RPMI8226 (cell line): ENCODE measurements at regions not wholly inside any gene's neighbourhood (a gene's known extent, or its start where the extent isn't known, plus 50 kb on each side); places are given as distances from the start of the nearest gene placed in this dataset.

Experiments
- DNase-seq: peaks from one replicate; pipeline ENCODE4 v3.0.0-alpha.2; 2015

DNA sequence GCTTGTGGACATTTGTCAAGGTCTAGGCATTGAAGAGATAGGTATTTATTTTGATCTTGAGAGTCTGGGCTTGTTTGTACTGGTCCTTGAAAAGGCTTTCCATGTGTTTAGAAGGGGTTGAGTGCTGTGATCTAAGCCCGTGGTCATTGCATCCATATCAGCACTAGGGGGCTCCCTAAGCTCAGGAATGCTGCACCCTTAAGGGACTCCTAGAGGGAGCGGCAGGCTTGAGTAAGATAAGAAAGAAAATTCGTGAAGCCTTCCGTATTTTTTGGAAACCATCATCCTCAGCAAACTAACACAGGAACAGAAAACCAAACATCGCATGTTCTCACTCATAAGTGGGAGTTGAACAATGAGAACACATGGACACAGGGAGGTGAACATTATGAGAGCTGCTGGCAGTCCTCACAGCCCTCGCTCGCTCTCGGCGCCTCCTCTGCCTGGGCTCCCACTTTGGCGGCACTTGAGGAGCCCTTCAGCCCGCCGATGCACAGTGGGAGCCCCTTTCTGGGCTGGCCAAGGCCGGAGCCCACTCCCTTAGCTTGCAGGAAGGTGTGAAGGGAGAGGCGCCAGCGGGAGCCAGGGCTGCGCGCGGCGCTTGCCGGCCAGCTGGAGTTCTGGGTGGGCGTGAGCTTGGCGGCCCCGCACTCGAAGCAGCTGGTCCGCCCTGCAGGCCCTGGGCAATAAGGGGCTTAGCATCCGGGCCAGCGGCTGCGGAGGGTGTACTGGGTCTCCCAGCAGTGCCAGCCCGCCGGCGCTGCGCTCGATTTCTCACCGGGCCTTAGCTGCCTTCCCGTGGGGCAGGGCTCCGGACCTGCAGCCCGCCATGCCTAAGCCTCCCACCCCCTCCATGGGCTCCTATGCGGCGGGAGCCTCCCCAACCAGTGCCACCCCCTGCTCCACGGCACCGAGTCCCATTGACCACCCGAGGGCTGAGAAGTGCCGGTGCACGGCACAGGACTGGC lies 201.2 kb upstream of the PCDH18 start:
- DNase-seq: peak; percentile 16

DNA sequence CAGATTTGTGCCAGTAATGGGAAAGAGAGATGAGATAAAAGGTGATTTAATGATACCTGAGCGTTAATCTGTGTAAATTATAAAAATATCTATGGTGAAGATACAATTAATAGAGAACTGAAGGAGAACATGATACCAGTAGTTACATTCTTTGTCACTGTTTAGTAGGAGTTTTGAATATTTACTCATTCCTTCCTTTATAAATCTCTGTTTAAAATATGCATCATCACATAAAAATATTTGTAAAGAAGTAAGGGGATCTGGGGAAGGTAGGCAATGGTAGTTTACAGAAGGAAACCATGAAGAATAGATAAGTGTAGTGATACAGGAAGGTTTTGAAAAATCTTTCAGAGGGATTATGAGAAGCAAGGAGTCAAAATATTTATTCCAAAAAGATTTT lies 190.6 kb upstream of the PCDH18 start:
- no peak for DNase-seq

DNA sequence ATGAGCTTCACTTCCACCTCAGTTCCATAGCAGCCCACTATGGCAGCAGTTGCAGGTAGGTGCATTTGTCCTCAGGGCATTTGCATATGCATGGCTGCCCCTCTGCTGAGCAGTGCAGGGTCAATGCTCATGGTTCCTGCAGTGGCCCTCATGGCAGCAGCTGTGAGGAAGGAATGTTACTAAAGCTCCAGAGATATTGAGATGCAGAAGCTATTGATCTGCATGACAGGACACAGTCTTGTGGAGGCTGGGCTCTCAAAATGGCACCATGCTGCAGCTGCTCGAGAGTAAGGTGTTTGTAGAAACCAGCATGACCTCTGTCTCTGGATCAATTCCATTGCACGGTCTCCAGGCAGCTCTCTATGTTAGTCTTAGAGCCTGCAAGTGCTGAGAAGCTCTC lies 179.2 kb upstream of the PCDH18 start:
- no peak for DNase-seq

DNA sequence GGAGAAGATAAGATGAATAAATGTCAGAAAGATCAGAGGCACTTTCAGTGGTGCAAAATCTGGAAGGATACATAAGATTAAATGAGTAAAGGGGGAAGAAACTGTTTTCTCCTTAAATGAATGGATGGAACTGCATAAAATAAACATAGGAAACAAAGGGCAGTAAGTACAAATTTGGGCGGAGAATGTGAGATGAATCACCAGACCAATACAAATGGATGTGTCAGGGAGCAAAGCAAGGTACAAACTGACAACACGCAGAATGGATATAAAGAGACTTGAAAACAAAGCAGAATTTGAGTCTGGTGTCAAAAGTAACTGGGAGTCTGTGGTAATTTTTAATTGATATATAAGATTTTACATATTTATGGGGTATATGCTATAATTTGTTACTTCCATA lies 175.3 kb upstream of the PCDH18 start:
- no peak for DNase-seq

DNA sequence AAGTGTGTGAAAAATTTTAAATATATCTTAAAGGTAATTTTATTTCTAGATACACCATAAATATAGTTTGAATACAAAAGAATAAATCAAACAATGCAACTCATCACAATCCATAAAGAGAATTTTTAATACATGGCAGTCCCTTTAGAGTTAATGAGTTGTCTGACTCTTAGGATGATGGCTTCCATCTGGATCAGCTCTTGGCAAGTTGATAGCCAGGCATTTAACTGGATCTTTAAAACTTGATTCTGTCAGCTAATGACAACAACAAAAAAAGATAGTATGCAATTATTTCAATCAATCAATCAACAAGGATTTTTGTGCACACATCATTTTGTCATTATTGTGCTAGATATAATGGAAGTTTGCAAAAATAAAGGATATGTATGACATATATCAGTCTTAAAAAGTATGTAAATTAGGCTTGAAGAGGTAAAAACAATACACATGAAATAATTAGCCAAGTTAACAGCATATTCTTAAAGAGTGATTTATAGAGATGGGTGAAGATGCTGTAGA lies 174.9 kb upstream of the PCDH18 start:
- DNase-seq: no peak

DNA sequence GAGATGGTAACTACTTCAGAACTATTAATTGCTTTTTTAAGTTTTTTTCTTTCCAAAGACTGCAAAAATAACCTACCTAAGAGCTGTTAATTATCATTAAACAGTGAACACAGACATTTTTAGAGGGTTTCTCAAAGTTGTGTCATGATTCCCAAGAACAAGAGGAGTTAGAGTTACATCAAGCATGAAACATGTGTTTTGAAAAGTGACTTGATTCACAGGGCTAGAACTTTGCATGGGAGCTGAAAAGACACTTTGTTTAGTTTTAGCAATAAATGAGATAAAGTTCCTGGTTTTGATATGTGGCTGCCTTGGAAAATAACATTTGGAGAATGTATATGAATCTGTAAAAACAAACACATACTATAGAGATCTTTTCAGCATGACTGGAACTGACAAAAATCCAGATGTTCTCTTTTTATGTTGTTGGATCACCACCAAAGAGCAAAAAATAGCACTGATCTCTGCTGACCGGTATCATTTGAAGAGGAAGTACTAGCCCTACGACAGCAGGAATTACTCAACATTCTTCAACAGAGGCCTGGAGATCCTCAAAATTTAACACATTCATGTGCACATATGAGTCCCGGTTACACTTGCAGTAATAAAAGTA lies 173.0 kb upstream of the PCDH18 start:
- peak; percentile 15 for DNase-seq

DNA sequence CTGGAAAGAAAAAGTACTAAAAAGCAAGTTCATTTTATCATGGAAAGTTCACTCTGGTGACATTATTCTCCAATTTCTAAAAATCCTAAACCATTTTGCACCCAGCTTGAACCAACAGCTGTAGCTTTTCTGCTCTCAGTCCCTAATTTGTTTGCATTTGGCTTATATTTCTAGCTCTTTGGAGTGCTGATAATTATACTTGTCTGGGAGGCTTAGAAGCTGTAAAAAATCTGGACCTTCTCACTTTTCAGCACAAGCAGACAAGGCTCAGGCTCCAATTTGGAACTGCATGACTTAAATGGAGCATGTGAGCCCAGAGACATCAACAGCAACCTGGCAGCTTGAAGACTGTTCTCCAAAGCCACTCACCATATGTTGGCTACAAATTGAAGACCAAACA lies 170.9 kb upstream of the PCDH18 start:
- DNase-seq: no peak

DNA sequence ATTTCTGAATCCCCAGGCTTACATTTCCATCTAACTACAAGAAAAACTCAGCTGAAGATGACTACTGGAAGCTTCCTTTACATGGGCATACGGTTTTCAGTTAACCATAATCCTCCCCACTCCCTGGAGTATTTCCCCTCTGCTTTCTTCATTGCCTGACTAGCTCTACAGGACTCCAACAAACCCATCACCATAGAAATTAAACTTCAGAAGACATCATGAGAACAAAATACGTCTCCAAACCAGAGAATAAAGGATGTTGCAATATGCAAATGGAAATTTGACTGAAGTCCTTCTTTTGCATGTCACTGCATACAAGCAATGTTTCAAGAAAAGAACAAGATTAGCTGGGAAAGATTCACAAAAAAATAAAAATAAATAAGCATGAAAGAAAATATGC lies 170.2 kb upstream of the PCDH18 start:
- no peak for DNase-seq

DNA sequence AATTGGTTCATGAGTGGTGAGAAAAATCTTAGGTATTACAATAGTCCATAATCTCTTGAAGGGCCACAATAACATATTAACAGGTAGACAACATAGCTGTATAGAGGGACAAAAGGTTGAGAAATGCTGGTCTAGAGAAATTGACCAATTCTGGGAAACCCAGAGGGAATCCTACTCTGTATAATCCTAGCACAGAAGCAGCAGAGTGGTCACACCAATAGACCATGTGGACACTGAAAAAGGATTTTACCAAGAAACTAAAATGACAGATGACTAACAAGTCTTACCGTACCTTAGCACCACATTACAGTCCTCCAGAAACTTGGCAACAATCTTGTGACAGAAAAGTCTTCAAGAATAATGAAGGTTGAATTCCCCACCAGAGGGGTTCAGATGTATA lies 169.1 kb upstream of the PCDH18 start:
- no peak for DNase-seq

DNA sequence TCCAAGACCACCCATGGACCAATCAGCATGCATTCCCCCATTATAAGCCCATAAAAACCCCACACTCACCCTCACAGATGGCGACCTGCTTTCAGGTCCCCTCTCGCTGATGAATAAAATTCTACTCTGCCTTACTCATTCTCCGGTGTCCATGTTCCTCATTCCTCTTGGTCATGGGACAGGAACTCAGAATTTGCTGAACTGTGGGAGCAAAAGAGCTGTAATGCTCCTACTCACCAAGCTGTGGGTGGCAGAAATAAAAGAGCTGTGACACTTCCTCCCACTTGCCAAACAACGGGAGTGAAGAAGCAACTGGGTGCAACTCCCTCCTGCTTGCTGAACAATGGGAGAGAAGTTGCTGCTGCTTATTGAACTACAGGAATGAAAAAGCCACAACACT lies 168.5 kb upstream of the PCDH18 start:
- no peak for DNase-seq

DNA sequence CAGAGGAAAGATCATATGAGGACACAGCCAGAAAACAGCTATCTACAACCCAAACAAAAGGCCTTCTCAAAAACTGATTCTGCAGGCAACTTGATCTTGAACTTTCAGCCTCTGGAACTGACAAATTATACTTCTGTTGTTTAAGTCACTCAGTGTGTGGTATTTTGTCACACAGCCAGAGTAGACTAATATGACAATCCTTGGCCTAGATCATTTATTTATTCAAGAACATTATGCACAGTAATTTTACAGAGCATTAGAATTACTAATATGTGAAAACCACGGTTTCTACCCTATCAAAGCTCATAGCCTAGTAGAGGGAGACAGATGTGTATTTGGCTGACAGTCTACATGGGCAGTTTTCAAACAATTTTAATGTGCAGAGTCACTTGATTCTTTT lies 167.8 kb upstream of the PCDH18 start:
- no peak for DNase-seq

DNA sequence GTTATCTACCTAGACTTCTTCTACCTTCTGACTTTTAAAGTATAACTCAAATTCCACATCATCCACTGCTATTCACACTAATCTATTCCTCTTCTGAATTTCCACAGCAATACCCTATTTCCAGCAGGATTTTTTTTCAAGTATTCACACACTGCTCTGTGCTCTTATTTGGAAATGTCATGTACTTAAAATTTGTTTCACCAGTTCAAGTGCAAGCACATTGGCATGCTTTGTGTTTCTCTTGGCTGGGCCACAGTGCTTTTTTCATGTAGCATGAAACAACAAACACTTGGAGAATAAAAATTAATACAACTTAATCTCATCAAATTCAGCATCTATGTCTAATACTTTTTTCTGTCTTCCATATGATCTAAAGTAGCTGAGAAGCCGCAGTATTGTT lies 161.8 kb upstream of the PCDH18 start:
- DNase-seq: no peak

DNA sequence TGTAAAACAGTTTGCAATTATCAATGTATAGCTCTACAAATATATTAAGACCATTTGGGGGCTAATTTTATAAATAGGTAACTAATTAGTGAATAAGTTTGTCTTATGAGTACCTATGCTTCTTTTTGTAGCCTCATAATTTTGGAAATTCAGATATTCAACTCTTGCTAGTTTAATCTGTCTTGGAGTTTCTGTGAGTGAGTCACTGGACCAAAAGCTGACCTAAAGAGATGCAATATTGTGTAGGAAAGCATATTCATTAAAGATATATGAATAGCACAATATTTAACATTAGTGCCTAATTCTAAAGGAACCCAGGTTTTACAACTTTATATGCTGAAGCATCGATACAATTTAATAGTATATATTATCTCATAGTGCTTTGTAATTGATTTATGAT lies 161.3 kb upstream of the PCDH18 start:
- DNase-seq: no peak

DNA sequence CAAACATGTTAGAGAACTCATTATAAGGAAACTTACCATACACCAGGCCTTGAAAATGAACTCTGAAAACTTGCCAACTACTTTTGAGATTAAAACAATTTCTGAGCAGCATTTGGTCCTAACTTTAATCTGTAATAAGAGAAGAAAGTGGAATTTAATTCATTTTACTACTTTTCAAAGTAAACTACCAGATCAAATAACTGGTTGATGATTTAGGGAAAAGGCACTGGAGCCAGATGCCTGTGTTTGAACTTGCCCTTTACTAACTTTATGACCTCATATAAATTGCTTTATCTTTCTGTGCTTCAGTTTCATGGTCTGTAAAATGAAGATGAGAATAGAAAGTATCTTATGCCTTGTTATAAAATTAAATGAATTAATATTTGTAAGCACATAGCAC lies 159.9 kb upstream of the PCDH18 start:
- no peak for DNase-seq

DNA sequence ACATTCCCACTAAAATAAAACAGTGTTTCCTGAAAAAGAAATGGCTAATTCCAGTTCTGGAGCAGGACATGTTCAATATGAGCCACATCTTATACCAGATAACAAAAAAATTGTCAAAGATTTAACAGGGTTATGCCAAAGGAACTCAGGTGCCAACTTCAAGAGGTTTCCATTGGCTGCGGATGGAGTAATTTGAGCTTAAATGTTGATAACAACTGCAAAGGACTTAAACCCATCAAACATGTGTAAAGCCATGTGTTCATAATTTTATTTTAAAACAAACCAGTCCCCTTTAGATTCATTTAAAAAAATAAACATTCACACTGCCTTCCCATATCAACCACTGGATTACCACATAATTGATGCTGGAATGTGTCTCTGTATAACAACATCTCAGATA lies 156.4 kb upstream of the PCDH18 start:
- no peak for DNase-seq

DNA sequence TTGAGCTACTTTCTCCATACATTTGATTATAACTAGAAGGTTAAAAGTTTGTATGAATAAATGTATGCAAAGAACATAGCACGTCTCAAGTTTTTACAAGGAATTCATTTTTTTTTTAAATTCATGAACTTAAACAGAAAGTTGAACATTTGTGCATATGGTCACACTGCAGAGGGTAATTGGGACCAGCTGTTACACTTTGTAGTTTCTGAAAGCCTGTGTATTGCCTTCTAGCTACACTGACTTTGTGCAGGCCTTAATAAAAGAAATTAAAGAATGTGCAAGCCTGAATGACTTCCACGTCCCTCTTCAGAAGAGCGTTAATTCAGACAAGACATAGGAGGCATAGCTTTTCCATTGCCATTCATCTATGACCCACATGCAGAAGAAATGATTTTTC lies 153.1 kb upstream of the PCDH18 start:
- DNase-seq: no peak

DNA sequence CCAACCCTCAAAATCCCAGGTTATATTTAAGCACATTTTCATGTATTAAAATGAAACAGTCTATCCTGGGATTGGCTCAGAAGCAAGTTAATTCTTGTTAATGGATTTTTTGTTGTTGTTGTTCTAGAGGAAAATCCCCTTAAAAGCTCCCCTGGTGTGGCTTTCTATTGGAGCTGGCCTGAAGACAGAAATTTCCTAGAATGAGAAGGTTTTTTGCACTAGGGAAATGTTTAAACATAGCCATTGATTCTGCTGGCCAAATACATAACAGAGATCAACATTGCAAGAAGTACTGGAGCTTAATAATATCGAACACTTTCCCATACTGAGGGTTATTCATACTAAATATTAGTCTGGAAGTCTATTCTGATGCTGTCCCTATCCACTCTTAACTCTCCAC lies 148.8 kb upstream of the PCDH18 start:
- no peak for DNase-seq

DNA sequence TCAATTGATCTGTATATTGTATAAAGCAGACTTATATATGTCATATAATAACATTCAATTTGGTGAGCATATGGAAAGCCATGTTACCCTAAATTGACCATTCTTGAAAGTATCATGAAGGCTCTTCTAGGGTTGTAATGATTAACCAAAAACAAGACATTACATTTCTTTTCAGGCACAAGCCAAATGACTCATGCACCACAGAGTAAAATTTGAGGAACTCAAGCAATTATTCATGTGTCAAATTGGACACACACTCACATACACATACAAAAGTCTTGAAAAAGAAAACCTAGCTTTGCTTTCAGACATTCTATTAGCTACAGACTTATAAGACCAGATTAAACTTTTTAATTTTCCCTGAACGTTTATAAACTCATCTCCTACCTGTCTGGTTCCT lies 146.5 kb upstream of the PCDH18 start:
- no peak for DNase-seq

DNA sequence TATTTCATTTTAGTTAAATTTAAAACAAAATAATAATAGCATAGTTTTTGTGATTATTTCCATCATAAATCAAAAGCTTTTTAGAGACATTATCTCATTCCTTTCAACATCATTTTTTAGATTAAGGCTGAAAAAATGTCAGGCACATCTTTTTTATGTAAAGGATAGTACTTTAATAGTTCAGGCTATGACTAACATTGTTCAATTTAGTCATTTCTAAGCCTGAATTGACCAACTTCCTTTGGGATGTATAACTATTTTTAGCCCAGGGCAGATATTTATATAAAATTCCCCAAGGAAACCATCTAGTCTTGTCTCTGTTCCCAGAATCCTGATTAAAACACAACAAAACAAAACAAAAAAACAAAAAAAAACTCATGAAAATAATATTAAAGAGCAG lies 145.6 kb upstream of the PCDH18 start:
- DNase-seq: no peak

DNA sequence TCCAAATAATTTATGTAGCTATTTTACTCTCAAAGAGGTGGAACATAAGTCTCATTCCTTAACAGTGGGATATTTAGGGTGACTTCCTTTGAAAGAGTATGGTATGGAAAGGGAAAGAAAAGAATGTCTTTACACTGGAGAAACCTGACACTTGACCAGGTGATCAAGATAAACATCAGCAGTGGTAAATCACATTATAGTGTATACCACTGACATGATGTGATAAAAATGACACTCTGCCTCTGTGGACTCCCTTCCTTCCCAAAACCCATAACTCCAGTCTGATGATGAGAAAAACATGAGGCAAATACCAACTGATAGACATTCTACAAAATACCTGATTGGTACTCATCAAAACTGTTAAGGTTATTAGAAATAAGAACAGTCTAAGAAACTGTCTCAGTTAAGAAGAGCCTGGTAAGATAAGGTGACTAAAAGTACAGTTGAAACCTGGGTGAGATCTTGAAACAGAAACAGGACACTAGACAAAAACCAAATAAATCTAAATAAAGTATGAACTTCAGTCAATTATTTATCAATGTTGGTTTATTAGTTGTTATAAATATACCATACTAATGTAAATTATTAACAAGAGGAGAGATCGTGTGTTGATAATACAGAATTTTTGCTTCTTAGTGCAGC lies 144.2 kb upstream of the PCDH18 start:
- DNase-seq: no peak

DNA sequence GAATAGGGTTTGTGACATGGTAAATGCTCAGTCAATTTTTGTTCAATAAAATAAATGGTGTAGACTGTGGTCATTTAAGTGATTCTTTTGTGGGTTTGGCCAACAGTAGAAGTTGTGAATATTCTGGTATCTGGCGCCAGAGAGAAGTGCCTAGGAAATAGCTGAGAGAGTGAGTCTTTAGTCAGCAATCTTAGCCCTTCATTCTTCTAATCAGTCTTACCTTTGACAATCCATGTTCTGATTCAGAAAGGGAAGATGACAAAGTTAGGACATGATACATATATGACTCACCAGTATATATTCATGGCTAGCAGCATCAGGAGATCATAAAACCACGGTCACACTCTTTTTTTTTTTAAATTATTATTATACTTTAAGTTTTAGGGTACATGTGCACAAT lies 141.8 kb upstream of the PCDH18 start:
- DNase-seq: no peak

DNA sequence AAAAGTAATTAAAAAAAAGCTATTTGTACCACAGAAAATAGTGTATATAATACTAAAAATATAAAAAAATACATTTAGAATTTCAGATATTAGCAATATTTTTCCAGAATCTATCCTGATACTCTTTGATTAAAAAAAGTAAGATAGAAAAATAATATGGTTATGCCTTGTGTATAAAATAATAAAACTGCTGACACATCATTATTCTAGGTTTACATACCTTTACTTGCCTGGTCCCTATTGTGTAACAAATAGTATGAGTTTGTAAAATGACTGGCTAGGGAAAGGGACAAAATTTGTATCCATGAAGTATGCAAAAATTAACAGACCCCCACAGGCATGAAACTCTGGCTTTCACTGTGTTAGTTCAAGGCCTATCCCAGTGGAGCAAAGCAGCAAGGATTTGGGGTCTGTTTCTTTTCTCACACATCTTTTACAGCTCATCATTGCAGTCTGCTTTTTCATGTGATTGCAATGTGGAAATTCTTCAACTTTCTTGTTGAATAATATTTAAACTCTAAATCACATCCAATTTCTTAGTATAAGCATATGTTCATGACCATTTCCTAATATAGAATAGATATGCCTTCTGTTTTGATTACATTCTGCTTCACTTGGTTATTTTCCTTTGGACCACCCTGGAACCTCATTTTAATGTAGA lies 136.7 kb upstream of the PCDH18 start:
- no peak for DNase-seq

DNA sequence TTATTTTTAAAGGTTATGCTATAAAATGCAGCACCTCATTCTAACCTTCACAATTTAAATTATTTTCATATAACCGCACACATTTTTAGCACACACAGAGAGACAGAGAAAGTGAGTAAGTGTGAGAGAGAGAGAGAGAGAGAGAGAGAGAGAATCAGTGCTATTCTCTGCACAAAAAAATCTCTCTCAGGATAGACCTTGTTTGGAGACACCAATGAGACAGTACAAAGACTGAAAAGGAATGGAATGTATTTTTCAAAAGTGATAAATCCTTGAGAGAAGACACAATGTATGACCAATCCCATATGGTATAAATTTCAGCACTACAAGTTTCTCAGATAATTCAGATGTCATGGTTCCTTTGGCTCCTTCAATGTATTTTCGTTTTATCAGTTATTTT lies 132.1 kb upstream of the PCDH18 start:
- DNase-seq: no peak

DNA sequence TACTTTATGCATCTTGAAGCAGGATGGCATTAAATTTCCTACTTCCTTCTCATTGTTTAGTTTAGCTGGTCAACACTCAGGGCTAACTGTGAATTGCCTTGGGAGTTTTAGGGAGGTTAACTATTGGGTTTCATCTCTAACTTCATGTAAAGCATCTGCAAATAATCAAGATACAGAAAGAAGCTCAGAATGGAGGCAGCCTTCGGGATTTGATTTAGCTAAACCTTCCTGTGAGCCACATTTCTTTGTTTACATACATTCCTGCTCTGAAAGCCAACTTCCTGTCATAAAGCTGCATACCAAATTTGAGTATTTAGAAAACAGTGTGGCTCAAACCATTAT lies 131.7 kb upstream of the PCDH18 start:
- no peak for DNase-seq
